ENCODE measurements at regions not wholly inside any gene's neighbourhood (a gene's known extent, or its start where the extent isn't known, plus 50 kb on each side); places are given as distances from the start of the nearest gene placed in this dataset.

DNA sequence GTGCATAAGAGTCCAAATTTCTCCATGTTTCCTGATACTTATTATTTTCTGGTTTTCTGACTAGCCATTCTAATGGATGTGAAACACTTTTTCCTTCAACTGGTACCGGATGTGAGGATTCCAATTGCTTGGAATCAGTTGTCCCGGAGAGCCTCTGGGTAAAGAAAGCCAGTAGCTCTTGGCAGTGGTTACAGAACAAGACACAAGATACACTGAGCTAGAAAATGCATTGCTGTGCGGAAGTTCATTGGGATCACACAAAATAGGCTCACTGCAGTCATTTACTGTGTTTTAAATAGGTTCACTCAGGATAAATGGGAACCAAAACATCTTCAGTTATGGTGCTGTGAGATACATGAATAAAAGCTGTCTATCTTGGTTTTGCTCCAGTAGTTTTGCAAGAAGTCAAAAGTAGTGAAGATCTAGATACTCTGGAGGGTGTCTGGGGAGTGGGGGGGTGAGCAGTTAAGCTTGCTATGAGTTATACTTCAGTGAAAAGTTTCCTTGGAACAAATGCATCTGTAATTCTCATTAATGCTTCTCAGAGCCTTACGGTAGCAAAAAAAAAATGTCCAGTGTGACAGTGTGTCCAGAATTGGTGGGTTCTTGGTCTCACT lies 54.4 kb upstream of the RNF182 start:
- Histone ChIP-seq H3K14ac (replicated peaks; ENCODE audit: low read depth, low read length) (no peak overlapping the region), H3K36me3 (ENCODE audit: control insufficient read depth, insufficient read depth, low read length) (no peaks in the 10 kb centered on the region), H2BK15ac (ENCODE audit: low read depth, low read length) (no peak overlapping the region), H3K4me2 (ENCODE audit: low read depth, low read length) (no peak overlapping the region), H3K27me3 (ENCODE audit: control insufficient read depth, insufficient read depth, low read length) (peaks cover 10% of the 10 kb centered on the region), H2BK120ac (ENCODE audit: low read depth, low read length) (no peak overlapping the region), H3K18ac (ENCODE audit: low read depth, low read length) (no peak overlapping the region), H4K5ac (ENCODE audit: low read depth, low read length) (no peak overlapping the region), H2AK9ac (replicated peaks; ENCODE audit: low read depth, low read length, poor library complexity) (no peak overlapping the region), H3K23ac (ENCODE audit: low read depth, low read length) (no peak overlapping the region), H3K9ac (ENCODE audit: low read depth, low read length) (no peak overlapping the region), H3K4ac (ENCODE audit: low read depth, low read length) (no peak overlapping the region), H3K79me1 (ENCODE audit: low read depth in 1 of 2, low read length in 2 of 2) (no peaks in the 10 kb centered on the region), H3K9me3 (ENCODE audit: control insufficient read depth, insufficient read depth, low read length) (no peaks in the 10 kb centered on the region), H4K91ac (ENCODE audit: insufficient read depth, low read depth, low read length) (no peak overlapping the region), H2BK20ac (ENCODE audit: low read depth, low read length) (no peak overlapping the region), H3K27ac (ENCODE audit: insufficient read depth, low read length) (no peak overlapping the region), H3K4me1 (ENCODE audit: control insufficient read depth, insufficient read depth, low read length) (no peaks in the 10 kb centered on the region), H4K20me1 (ENCODE audit: insufficient read depth, low read length) (no peaks in the 10 kb centered on the region), H4K8ac (ENCODE audit: low read depth in 2 of 2, low read length in 2 of 2) (no peak overlapping the region), H2BK5ac (ENCODE audit: low read depth, low read length, poor library complexity, severe bottlenecking) (no peak overlapping the region), H3K9me1 (ENCODE audit: insufficient read depth, low read length) (no peaks in the 10 kb centered on the region), H3K56ac (ENCODE audit: extremely low read depth, insufficient read depth, low read length) (no peak overlapping the region), H2AFZ (replicated peaks; ENCODE audit: low read length, poor library complexity) (no peak overlapping the region), H2AK5ac (ENCODE audit: low read depth, low read length) (no peak overlapping the region), H3K4me3 (ENCODE audit: insufficient read depth, low read depth, low read length) (no peak overlapping the region)
- POLR2A ChIA-PET (ENCODE audit: unreplicated experiment) = no interaction called here
- dilution Hi-C loops (cut with HindIII; ENCODE audit: low sequenced_read_pairs, unreplicated experiment) (no loop called here), intact Hi-C loops (cut with micrococcal nuclease) (no loop called here), in situ Hi-C loops (cut with MboI; ENCODE audit: low sequenced_read_pairs) (no loop called here)
- WGBS, 2 experiments (ENCODE audit: extremely low coverage in 2 of 2, insufficient read length in 1 of 2) = 46% methylated on average over 3 of the region's 4 CpGs; no CpG with 5 or more reads in 1 of the 2 experiments
- ATAC-seq (ENCODE audit: low read depth) (no peak), DNase-seq (no peak)
- no TSS peak for BruUV-seq (replicated peaks)
- TF ChIP-seq NFE2L2 (IDR thresholded peaks at IDR 0.05; ENCODE audit: low read depth, low read length) (no peak), RFX5 (IDR thresholded peaks at IDR 0.05; ENCODE audit: low read depth, low read length) (no peak), MAZ (IDR thresholded peaks at IDR 0.05; ENCODE audit: borderline replicate concordance, low read depth, low read length) (no peak), SMC3 (IDR thresholded peaks at IDR 0.05; ENCODE audit: low read depth, low read length) (no peak), CEBPB (IDR thresholded peaks at IDR 0.05; ENCODE audit: low read depth, low read length) (no peak), MAFK (IDR thresholded peaks at IDR 0.05; ENCODE audit: low read depth, low read length) (no peak), CHD1 (IDR thresholded peaks at IDR 0.05; ENCODE audit: low read depth, low read length) (no peak), RAD21 (IDR thresholded peaks at IDR 0.05; ENCODE audit: low read length) (no peak), FOS (IDR thresholded peaks at IDR 0.05; ENCODE audit: low read depth, low read length) (no peak), POLR2A (IDR thresholded peaks at IDR 0.05; ENCODE audit: low read depth, low read length) (no peak)
- TF ChIP-seq, protein P1, sequence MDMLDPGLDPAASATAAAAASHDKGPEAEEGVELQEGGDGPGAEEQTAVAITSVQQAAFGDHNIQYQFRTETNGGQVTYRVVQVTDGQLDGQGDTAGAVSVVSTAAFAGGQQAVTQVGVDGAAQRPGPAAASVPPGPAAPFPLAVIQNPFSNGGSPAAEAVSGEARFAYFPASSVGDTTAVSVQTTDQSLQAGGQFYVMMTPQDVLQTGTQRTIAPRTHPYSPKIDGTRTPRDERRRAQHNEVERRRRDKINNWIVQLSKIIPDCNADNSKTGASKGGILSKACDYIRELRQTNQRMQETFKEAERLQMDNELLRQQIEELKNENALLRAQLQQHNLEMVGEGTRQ (IDR thresholded peaks at IDR 0.05; ENCODE audit: low read depth, low read length) = no peak
- TF ChIP-seq, protein P2, sequence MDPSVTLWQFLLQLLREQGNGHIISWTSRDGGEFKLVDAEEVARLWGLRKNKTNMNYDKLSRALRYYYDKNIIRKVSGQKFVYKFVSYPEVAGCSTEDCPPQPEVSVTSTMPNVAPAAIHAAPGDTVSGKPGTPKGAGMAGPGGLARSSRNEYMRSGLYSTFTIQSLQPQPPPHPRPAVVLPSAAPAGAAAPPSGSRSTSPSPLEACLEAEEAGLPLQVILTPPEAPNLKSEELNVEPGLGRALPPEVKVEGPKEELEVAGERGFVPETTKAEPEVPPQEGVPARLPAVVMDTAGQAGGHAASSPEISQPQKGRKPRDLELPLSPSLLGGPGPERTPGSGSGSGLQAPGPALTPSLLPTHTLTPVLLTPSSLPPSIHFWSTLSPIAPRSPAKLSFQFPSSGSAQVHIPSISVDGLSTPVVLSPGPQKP (IDR thresholded peaks at IDR 0.05; ENCODE audit: borderline replicate concordance, low read depth, low read length) = no peak
- CTCF ChIA-PET = interaction anchor here (0.8 kb wide), 1 partner anchor 12 kb away, joined by 3 read pairs; no protein-coding TSS in a partner anchor
